ENCODE measurements at regions not wholly inside any gene's neighbourhood (a gene's known extent, or its start where the extent isn't known, plus 50 kb on each side); places are given as distances from the start of the nearest gene placed in this dataset.

- H3K79me2 ChIP-seq (ENCODE audit: low read length): no peaks in the 10 kb centered on the region
- H2AFZ ChIP-seq (ENCODE audit: low read length): no peak overlapping the region
- ChIA-PET CTCF (no interaction called here), POLR2A (ENCODE audit: unreplicated experiment) (no interaction called here)
- ATAC-seq (no peak), DNase-seq (no peak)
- no peak for TF ChIP-seq EZH2 (IDR thresholded peaks at IDR 0.05; ENCODE audit: low read length, unreplicated experiment)
- no peak for TF ChIP-seq CTCF (conservative IDR thresholded peaks at IDR 0.05; ENCODE audit: low read depth, low read length)
- TF ChIP-seq EZH2phosphoT487 (IDR thresholded peaks at IDR 0.05; ENCODE audit: borderline replicate concordance, low read length): no peak
- H3K27ac ChIP-seq (ENCODE audit: low read length): no peak overlapping the region
- no TSS peak for BruUV-seq (replicated peaks)
- no peak overlapping the region for H3K9ac ChIP-seq (ENCODE audit: low read length)
- H3K4me3 ChIP-seq (ENCODE audit: low read length): no peak overlapping the region
- H3K36me3 ChIP-seq (ENCODE audit: low read depth, low read length): no peaks in the 10 kb centered on the region
- no peaks in the 10 kb centered on the region for H3K9me2 ChIP-seq (replicated peaks; ENCODE audit: low read length)
- H3K4me2 ChIP-seq (ENCODE audit: low read length): no peak overlapping the region
- no peaks in the 10 kb centered on the region for H3K9me3 ChIP-seq (ENCODE audit: low read length)
- H3K4me1 ChIP-seq (ENCODE audit: insufficient read depth, low read length): no peaks in the 10 kb centered on the region
- H4K20me1 ChIP-seq (ENCODE audit: low read length): no peaks in the 10 kb centered on the region
- no peaks in the 10 kb centered on the region for H3F3A ChIP-seq (ENCODE audit: low read length, unreplicated experiment)
- H3K27me3 ChIP-seq (ENCODE audit: low read length): no peaks in the 10 kb centered on the region
- intact Hi-C loops (cut with micrococcal nuclease): no loop called here
Measured at GRCh38 chr2:194314042-194314441, 1343.0 kb upstream of the SLC39A10 start.

DNA sequence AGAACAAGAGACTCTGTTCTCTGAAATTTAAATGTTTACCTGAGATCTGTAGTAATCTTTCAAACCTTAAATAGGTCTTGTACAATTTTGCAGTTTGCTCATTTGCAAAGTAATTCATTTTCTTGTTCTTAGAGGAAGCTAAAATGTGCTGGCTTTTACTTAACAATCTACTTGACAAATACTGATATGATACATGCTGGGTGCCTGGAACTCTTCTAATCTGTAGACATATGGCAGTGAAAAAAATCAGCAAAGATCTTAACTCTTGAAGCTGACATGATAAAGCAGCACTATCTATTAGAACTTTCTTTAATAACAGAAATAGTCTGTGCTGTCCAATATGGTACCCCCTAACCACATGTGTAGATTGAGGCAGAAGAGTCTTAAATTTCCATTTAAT is 1352.8 kb upstream of the SLC39A10 start:
- H3K9me3 ChIP-seq (ENCODE audit: low read length): no peaks in the 10 kb centered on the region
- POLR2A ChIA-PET (ENCODE audit: unreplicated experiment): no interaction called here
- intact Hi-C loops (cut with micrococcal nuclease): no loop called here
- CTCF ChIA-PET: no interaction called here
- no peaks in the 10 kb centered on the region for H3F3A ChIP-seq (ENCODE audit: low read length, unreplicated experiment)
- no peaks in the 10 kb centered on the region for H3K79me2 ChIP-seq (ENCODE audit: low read length)
- DNase-seq (no peak), ATAC-seq (no peak)
- H3K4me1 ChIP-seq (ENCODE audit: insufficient read depth, low read length): no peaks in the 10 kb centered on the region
- no peaks in the 10 kb centered on the region for H3K9me2 ChIP-seq (replicated peaks; ENCODE audit: low read length)
- H3K9ac ChIP-seq (ENCODE audit: low read length): no peak overlapping the region
- no peak overlapping the region for H3K4me2 ChIP-seq (ENCODE audit: low read length)
- H4K20me1 ChIP-seq (ENCODE audit: low read length): no peaks in the 10 kb centered on the region
- no peak for TF ChIP-seq CTCF (conservative IDR thresholded peaks at IDR 0.05; ENCODE audit: low read depth, low read length)
- TF ChIP-seq EZH2 (IDR thresholded peaks at IDR 0.05; ENCODE audit: low read length, unreplicated experiment): no peak
- no peak for TF ChIP-seq EZH2phosphoT487 (IDR thresholded peaks at IDR 0.05; ENCODE audit: borderline replicate concordance, low read length)
- BruUV-seq (replicated peaks): no TSS peak
- H3K4me3 ChIP-seq (ENCODE audit: low read length): no peak overlapping the region
- H2AFZ ChIP-seq (ENCODE audit: low read length): no peak overlapping the region
- H3K27ac ChIP-seq (ENCODE audit: low read length): no peak overlapping the region
- no peaks in the 10 kb centered on the region for H3K27me3 ChIP-seq (ENCODE audit: low read length)
- no peaks in the 10 kb centered on the region for H3K36me3 ChIP-seq (ENCODE audit: low read depth, low read length)

DNA sequence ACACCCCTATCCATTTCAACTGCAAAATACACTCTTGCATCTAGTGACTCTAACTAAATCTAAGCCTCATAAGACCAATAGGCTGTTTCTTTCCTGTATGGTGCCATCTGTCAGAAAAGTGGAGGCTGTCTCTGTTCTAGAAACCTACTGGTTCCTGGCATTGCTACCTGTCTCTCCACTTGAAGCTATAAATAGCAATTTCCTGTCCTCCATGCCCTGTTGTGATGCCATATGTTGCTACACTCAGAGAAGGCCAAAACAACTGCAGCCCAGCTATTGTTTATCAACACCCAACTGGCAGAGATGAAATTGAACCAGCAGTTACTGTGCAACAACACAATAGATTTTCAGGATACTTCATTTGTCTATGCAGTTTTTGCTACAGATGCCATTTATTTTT is 1355.1 kb upstream of the SLC39A10 start:
- no peaks in the 10 kb centered on the region for H3K9me2 ChIP-seq (replicated peaks; ENCODE audit: low read length)
- H3K27ac ChIP-seq (ENCODE audit: low read length): no peak overlapping the region
- POLR2A ChIA-PET (ENCODE audit: unreplicated experiment): no interaction called here
- no peaks in the 10 kb centered on the region for H3K9me3 ChIP-seq (ENCODE audit: low read length)
- intact Hi-C loops (cut with micrococcal nuclease): no loop called here
- H2AFZ ChIP-seq (ENCODE audit: low read length): no peak overlapping the region
- no peaks in the 10 kb centered on the region for H3F3A ChIP-seq (ENCODE audit: low read length, unreplicated experiment)
- H3K4me1 ChIP-seq (ENCODE audit: insufficient read depth, low read length): no peaks in the 10 kb centered on the region
- TF ChIP-seq EZH2 (IDR thresholded peaks at IDR 0.05; ENCODE audit: low read length, unreplicated experiment) (no peak), EZH2phosphoT487 (IDR thresholded peaks at IDR 0.05; ENCODE audit: borderline replicate concordance, low read length) (no peak), CTCF (conservative IDR thresholded peaks at IDR 0.05; ENCODE audit: low read depth, low read length) (no peak)
- H3K36me3 ChIP-seq (ENCODE audit: low read depth, low read length): no peaks in the 10 kb centered on the region
- H3K4me2 ChIP-seq (ENCODE audit: low read length): no peak overlapping the region
- CTCF ChIA-PET: no interaction called here
- no TSS peak for BruUV-seq (replicated peaks)
- DNase-seq (no peak), ATAC-seq (no peak)
- H3K79me2 ChIP-seq (ENCODE audit: low read length): no peaks in the 10 kb centered on the region
- no peak overlapping the region for H3K9ac ChIP-seq (ENCODE audit: low read length)
- H3K27me3 ChIP-seq (ENCODE audit: low read length): no peaks in the 10 kb centered on the region
- no peak overlapping the region for H3K4me3 ChIP-seq (ENCODE audit: low read length)
- H4K20me1 ChIP-seq (ENCODE audit: low read length): no peaks in the 10 kb centered on the region
